ENCODE measurements at regions not wholly inside any gene's neighbourhood (a gene's known extent, or its start where the extent isn't known, plus 50 kb on each side); places are given as distances from the start of the nearest gene placed in this dataset.

- TF ChIP-seq EZH2 (IDR thresholded peaks at IDR 0.05) = no peak
- no peak for TF ChIP-seq POLR2AphosphoS5 (IDR thresholded peaks at IDR 0.05; ENCODE audit: borderline replicate concordance, low read depth, low read length)
- TF ChIP-seq FOXP2 (optimal IDR thresholded peaks at IDR 0.05; ENCODE audit: control extremely low read depth, extremely low read length, insufficient read depth) = no peak
Observed at GRCh38 chr15:93662162-93662885, 569.0 kb upstream of the MCTP2 start.

Data from SK-N-MC (cell line).